ENCODE measurements at regions not wholly inside any gene's neighbourhood (a gene's known extent, or its start where the extent isn't known, plus 50 kb on each side); places are given as distances from the start of the nearest gene placed in this dataset.

GRCh38 chr17:53191878-53192277 is 630.8 kb upstream of the KIF2B start:
- DNase-seq, result no peak
- H3K9me3 ChIP-seq, result no peaks in the 10 kb centered on the region
- H3K4me1 ChIP-seq, result no peaks in the 10 kb centered on the region
- intact Hi-C loops (cut with DNase I), result no loop called here
- H3K27me3 ChIP-seq, result no peaks in the 10 kb centered on the region
- no peak overlapping the region for H3K27ac ChIP-seq
- TF ChIP-seq POLR2A (IDR thresholded peaks at IDR 0.05), result no peak
- TF ChIP-seq, protein P1, sequence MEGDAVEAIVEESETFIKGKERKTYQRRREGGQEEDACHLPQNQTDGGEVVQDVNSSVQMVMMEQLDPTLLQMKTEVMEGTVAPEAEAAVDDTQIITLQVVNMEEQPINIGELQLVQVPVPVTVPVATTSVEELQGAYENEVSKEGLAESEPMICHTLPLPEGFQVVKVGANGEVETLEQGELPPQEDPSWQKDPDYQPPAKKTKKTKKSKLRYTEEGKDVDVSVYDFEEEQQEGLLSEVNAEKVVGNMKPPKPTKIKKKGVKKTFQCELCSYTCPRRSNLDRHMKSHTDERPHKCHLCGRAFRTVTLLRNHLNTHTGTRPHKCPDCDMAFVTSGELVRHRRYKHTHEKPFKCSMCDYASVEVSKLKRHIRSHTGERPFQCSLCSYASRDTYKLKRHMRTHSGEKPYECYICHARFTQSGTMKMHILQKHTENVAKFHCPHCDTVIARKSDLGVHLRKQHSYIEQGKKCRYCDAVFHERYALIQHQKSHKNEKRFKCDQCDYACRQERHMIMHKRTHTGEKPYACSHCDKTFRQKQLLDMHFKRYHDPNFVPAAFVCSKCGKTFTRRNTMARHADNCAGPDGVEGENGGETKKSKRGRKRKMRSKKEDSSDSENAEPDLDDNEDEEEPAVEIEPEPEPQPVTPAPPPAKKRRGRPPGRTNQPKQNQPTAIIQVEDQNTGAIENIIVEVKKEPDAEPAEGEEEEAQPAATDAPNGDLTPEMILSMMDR (IDR thresholded peaks at IDR 0.05), result peak in 1 of 6 experiments; percentile 10
- H3K4me3 ChIP-seq (replicated peaks in 1 of 3), result no peak overlapping the region
- no peaks in the 10 kb centered on the region for H3K36me3 ChIP-seq

DNA sequence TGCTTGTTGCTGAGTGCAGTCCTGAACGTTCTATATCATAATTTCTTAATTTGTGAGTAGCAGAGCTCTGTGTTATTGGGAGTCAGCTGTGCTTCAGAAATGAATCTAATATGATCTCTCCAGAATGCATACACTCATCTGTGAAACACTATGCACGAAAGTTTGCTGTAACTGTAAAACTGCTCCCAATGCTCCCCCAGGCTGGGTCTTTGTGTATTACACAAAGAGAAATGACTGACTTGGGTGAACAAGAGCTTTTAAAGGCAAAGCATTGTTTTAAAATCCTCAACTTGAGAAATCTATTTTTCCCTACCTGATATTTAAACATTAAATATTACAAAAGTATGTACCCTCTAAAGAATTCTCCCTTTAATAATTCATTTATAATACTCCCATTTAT is 636.7 kb upstream of the KIF2B start:
- H3K9me3 ChIP-seq, result no peaks in the 10 kb centered on the region
- DNase-seq, result no peak
- 60 to 61% methylated on average over 2 of the region's 2 CpGs for WGBS, 2 donors
- no peak overlapping the region for H3K4me3 ChIP-seq (replicated peaks in 1 of 3)
- no peak overlapping the region for H3K27ac ChIP-seq
- TF ChIP-seq POLR2A (IDR thresholded peaks at IDR 0.05), result no peak
- TF ChIP-seq, protein P1 (IDR thresholded peaks at IDR 0.05), result no peak
- H3K36me3 ChIP-seq, result no peaks in the 10 kb centered on the region
- no peaks in the 10 kb centered on the region for H3K4me1 ChIP-seq
- H3K27me3 ChIP-seq, result no peaks in the 10 kb centered on the region
- intact Hi-C loops (cut with DNase I), result no loop called here

GRCh38 chr17:53176629-53177028 is 646.1 kb upstream of the KIF2B start:
- Histone ChIP-seq H3K4me3 (replicated peaks in 1 of 3) (no peak overlapping the region), H3K27ac (no peak overlapping the region), H3K27me3 (no peaks in the 10 kb centered on the region), H3K9me3 (no peaks in the 10 kb centered on the region), H3K36me3 (no peaks in the 10 kb centered on the region), H3K4me1 (no peaks in the 10 kb centered on the region)
- no peak for DNase-seq
- TF ChIP-seq, protein P1 (IDR thresholded peaks at IDR 0.05), result no peak
- no peak for TF ChIP-seq POLR2A (IDR thresholded peaks at IDR 0.05)
- intact Hi-C loops (cut with DNase I), result loop anchor here (10.0 kb wide), 1 partner anchor 58 kb away; no protein-coding TSS in a partner anchor

GRCh38 chr17:53168413-53168812 is 654.3 kb upstream of the KIF2B start:
- Histone ChIP-seq H3K36me3 (no peaks in the 10 kb centered on the region), H3K27ac (no peak overlapping the region), H3K4me1 (no peaks in the 10 kb centered on the region), H3K27me3 (no peaks in the 10 kb centered on the region), H3K4me3 (replicated peaks in 1 of 3) (no peak overlapping the region), H3K9me3 (no peaks in the 10 kb centered on the region)
- TF ChIP-seq POLR2A (IDR thresholded peaks at IDR 0.05), result no peak
- TF ChIP-seq, protein P1 (IDR thresholded peaks at IDR 0.05), result no peak
- intact Hi-C loops (cut with DNase I), result no loop called here
- WGBS, 2 donors, result 76 to 88% methylated on average over 1 of the region's 1 CpG
- DNase-seq, result no peak

DNA sequence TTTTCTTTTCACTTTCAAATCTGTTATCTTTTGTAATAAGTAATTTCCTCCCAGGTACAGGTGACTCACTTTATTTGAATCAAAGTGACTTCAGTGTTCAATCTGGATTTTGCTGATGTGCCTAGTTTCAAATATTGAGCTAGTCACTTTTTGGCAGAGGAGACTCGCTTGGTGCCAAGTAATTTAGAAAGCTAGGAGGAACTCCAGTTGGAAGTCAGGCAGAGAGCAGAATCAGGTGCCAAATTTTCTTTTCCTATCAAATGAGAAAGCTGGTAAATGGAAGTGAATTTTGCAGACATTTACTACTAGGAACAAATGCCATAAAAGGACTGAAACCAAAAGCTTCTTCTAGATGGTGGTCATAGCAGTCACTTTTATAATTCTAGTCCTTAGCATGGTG is 656.0 kb upstream of the KIF2B start:
- no peak overlapping the region for H3K27ac ChIP-seq
- no peaks in the 10 kb centered on the region for H3K9me3 ChIP-seq
- H3K4me1 ChIP-seq, result no peaks in the 10 kb centered on the region
- no peak overlapping the region for H3K4me3 ChIP-seq (replicated peaks in 1 of 3)
- DNase-seq, result no peak
- intact Hi-C loops (cut with DNase I), result no loop called here
- TF ChIP-seq, protein P1 (IDR thresholded peaks at IDR 0.05), result no peak
- TF ChIP-seq POLR2A (IDR thresholded peaks at IDR 0.05), result no peak
- WGBS, 2 donors, result 59 to 73% methylated on average over 1 of the region's 1 CpG
- no peaks in the 10 kb centered on the region for H3K27me3 ChIP-seq
- no peaks in the 10 kb centered on the region for H3K36me3 ChIP-seq

Data from thyroid gland (tissue), 4 donors.